ENCODE measurements at regions not wholly inside any gene's neighbourhood (a gene's known extent, or its start where the extent isn't known, plus 50 kb on each side); places are given as distances from the start of the nearest gene placed in this dataset.

DNA sequence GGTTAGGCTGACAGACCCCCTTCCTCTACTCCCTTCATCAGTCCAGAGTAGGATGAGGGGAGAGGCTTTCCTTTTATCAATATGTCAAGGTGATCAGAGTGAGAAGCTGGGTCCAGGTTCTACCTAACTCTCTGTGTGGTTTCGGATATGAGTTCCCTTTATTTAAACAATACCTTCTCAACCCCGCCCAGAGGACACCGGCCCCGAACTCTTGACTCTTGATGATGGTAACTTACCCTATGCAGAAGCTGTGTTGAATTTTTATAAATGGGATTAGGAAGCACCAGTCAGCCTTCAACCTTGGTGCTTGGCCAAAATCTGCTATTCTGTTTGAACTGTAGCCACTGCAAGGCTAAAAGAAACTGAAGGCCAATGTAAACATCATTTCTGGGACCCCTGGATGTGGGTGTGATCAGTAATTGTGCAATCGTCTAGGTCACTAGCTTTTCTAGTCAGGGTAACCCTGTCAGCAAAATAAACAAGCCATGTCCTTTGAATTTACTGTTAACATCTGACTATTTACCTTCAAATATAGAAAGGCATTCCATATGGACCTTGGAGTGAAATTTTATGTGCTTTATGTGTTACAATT lies 398.3 kb downstream of the SEC16B start:
- no peak for DNase-seq (ENCODE audit: low spot score)

GRCh38 chr1:177571076-177571475 lies 398.8 kb downstream of the SEC16B start:
- peak; percentile 6 for DNase-seq (ENCODE audit: low spot score)

DNA sequence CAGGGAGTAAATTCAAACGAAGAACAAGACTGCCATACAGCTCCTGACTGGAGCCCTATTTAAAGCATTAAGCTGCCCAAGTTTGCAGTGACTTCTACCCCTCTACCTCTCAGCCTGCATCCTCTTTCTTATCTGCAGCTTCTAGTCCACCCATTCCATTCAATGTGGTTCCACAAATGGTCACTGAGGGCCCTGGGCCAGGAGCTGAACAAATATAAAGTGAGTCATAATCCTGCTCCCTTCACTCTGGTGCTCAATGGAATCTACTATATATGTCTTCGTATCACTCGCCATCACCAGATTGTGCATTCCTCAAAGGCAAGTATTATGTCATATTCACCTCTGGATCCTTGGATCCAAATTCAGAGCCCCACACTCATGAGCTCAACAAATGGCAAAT lies 398.7 kb downstream of the BRINP2 start:
- DNase-seq (ENCODE audit: low spot score) = no peak

DNA sequence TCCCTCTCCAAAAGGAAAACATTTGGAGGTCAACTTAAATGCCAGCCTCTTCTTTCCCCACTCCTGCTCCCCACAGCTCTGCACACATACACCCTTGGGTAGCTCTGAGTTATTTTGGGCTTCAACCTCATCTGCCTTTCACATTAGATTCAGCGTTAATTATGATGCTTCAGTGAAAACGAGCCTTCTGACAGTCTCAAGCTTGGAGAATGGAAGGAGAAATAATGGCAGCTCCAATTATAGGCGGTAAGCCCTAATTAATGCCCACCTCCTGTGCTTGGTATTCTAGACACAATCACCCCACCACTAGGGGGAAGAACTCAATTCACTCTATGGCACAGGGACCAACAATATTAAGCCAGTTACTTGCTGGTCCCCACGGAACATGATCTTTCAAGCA lies 397.9 kb downstream of the BRINP2 start:
- peak; percentile 12 for DNase-seq (ENCODE audit: low spot score)

GRCh38 chr1:177567393-177567792 lies 396.6 kb downstream of the BRINP2 start:
- DNase-seq (ENCODE audit: low spot score) = peak; percentile 15

DNA sequence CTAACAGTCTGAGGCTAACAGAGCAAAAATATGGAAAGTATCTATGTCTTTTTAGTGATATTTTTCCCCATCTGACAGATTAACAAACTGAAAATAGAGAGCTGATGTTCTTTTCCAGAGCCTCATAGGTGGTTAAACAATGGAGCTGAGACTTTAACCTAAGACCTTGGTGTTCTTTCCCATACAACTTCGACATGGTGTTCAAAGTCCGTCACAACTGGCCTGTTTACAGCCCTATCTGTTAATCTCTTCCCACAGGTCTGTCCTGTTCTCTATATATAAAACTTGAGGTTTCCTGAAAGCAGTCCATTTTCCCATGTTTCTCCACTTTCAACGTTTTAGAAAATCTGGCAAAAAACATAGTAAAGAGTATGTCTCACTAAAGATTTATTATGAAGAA lies 395.7 kb downstream of the BRINP2 start:
- DNase-seq (ENCODE audit: low spot score) = no peak

DNA sequence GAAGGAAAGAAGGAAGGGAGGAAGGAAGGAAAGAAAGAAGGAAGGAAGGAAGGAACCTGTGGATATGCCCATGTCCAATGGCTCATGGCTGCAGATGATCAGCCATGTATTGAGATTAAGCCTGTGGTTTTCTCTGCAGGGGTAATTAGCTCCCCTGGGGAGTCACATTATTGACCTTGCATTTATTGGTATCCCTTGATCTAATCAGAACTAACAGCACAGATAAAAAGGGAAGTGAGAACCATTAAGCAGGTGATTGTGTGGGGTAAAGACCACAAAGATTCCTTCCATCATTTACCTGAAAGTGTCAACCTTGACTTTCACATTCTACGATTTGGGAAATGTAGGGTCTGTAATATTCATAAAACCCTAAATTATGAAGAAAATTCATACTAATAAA lies 390.7 kb downstream of the BRINP2 start:
- no peak for DNase-seq (ENCODE audit: low spot score)

DNA sequence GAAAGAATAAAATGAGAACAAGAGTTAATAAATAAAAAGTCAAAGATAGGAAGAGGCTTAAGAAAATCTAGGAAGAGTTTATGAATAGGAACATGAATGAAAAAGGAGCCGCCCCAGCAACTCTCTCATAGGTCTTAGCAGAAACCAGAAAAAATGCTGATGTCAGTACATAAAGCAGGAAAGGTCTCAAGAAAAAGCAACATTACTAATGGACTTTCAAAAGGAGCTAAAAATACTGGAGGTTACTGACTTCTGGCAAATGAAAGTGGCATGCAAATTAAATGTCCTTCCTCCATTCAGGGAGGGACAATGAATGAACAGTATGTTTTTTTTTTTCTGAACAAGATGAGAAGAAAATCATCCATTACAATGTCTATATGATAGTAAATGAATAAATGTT lies 387.6 kb downstream of the BRINP2 start:
- DNase-seq (ENCODE audit: low spot score) = no peak

DNA sequence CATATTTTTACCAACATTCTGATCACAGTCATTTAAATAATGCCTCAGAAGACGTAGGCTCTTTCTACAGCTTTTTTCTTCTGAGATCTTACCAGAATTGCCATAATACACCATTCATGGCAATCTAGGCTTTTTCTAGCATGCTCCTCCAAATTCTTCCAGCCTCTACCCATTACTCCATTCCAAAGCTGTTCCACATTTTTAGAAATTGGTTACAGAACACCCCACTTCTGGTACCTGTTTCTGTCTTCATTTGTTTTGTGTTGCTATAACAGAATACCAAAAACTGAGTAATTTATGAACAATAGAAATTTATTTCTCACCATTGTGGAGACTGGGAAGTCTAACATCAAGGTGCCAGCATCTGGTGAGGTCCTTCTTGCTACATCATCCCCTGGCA lies 385.4 kb downstream of the BRINP2 start:
- no peak for DNase-seq (ENCODE audit: low spot score)

- no peak for DNase-seq (ENCODE audit: low spot score)
Measured at GRCh38 chr1:177547200-177547599, 376.4 kb downstream of the BRINP2 start.

DNA sequence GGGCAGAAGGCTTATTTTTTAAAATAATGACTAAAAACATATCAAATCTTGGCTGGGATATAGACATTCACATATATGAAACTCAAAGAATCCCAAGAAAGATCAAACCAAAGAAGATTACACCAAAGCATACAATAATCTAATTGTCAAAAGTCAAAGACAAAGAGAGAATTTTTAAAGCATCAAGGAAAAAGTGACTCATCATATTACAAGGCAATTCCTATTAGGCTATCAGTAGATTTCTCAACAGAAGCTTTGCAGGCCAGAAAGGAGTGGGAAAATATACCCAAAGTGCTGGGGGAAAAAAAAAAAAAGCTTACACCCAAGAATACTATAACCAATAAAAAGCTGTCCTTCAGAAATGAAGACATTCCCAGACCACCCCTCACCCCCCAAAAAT lies 375.6 kb downstream of the BRINP2 start:
- DNase-seq (ENCODE audit: low spot score) = no peak

DNA sequence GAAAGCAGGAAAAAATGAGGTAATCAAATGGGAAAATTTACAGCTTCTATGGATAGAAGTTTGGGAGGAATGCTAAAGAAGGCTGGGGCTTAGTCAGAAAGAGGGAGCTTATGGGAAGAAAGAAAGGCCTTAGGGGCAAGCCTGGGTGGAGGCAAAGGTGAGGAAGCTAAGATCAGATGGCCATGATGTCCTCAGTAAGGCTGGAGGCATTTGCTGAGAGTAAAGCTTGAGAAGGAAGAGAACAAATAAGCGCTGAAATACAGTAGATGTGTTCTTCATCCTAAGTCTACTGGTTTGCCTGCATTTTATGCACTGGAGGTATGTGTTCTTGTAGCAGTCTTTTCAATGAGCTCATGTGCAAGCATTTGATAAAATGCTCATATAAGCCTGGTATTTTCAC lies 355.4 kb downstream of the BRINP2 start:
- no peak for DNase-seq (ENCODE audit: low spot score)

- no peak for DNase-seq (ENCODE audit: low spot score)
Measured at GRCh38 chr1:177525176-177525575, 354.4 kb downstream of the BRINP2 start.

DNA sequence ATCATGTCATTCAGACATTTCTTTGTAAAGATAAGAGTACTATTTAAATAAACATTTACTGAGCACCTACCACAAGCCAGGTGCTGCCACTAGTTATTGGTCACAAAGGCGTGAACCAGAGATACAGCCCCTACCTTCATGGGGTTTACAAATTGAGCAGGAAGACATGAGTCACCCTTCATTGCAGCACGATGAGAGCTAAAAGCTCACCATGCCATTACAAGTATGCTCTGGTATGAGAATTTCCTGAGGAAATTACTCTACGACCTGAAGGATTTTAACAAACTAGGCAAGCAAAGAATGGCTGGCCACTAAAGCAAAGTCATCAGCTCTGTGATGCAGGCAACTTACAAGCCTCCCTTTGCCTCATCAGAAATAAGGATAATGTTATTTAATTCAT lies 346.8 kb downstream of the BRINP2 start:
- no peak for DNase-seq (ENCODE audit: low spot score)

DNA sequence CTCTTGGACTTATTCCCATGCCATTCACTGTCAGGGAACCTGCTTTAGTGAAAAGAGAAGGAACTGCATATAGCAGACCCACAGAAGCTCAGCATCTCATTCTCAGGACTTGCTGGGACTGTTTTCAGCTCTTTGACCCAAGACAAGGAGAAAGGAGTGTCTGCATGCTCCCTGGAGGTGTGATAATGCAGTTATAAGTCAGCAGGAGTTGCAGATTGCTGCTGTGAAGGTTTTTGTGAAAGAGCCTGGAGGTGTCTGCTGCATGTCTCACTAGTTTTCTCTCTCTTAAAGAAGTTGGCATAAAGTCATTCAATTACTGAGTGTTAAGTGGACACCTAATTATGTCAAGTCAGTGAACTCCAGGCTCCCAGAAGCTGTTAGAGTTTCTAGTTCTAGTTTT lies 343.4 kb downstream of the BRINP2 start:
- no peak for DNase-seq (ENCODE audit: low spot score)

DNA sequence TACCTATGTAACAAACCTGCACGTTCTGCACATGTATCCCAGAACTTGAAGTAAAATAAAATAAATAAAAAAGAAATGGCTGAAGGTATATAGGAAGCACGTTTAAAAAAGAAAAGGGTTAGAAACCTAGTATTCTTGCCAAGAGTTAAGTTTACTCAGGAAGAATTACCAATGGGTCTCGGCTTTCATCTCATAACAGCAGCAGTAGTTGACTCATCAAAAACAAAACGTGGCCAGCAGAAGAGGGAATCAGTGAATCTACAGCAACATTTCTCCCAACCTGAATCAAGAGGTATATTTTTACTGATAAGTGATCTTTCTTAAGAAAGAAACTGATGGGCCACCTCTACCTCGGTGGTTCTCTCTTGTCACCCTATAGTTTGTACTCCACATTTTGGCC lies 340.3 kb downstream of the BRINP2 start:
- DNase-seq (ENCODE audit: low spot score) = no peak

- no peak for DNase-seq (ENCODE audit: low spot score)
Measured at GRCh38 chr1:177505905-177506590, 335.3 kb downstream of the BRINP2 start.

DNA sequence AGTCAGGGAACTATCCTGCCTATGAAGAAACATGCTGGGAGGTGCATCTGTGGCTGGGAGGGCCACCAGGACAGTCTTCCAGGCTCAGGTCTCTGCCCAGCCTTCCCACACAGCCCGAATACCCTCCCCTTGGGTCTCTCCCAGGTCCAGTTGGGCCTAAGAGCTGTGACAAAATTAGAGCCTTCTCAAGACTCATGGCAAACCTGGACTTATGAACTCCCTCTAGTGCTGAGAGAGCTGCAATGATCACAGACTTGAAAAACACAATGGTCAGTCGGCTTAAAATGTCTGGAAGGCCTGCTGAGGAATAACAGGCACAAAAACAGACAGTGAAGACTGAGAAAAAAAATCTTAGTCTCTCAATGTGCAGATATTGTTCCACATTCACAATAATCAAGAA lies 325.1 kb downstream of the BRINP2 start:
- no peak for DNase-seq (ENCODE audit: low spot score)

DNA sequence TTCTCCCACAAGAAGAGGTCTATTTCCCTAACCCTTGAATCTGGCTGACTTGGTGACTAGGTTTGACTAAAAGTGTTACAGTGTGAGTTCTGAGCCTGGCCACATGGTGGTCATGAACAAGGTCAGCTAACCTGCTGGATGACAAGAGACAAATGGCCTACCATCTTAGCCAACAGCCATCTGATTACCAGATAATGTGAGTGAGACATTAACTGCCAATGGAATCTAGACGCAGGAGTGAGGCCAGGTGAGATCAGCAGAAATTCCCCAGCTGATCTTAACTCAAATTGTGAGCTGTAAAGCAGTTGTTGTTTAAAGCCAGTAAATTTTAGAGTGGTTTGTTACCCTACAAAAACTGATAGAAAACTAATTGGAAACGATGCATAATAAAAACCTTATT lies 320.0 kb downstream of the BRINP2 start:
- DNase-seq (ENCODE audit: low spot score) = no peak

DNA sequence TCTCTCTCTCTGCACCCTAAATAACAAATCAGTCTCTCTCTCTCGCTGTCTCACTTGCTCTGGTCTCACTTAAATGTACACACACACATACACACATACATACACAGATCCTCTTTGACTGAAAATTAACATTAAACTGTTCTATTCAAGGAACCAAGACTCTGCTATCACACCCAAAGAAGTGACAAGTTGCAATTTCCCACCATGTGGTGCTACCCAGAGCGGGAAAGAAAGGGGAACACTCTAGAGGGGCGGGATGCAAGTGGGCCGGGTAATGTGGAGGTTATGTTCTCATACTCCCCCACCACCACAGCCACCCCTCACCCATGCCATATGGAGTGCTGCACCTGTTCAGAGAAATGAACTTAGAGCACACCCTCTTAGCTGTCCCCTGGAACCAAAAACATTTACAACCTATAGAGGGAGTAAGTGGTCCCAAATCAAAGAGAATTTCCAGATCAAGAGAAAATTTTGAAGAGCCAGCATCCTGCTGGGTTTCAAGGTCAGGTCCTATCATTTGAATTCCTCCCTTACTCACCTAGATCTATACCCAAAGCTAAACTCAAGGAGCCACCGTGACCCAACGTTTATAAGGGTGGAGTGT lies 319.4 kb downstream of the BRINP2 start:
- DNase-seq (ENCODE audit: low spot score) = no peak

- no peak for DNase-seq (ENCODE audit: low spot score)
Measured at GRCh38 chr1:177488722-177489121, 318.0 kb downstream of the BRINP2 start.

DNA sequence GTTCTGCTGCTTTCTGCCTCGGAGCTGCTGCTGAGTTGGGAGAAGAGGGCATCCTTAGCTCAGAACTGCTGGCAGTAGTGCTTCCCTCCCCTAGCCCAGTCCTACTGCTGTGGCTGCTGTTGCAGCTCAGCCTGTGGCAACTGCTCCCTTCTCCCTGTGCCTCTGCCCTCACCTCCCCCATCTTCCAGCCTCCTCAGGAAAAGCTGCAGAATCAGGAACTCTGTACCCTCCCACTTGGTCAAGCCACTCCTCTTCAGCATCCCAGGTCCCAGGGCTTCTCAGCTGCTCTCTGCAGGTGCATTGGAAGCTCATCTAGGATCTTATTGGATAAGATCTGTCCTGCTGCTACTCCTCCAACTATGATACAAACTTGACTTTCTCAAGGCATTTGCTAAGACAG lies 316.7 kb downstream of the BRINP2 start:
- DNase-seq (ENCODE audit: low spot score) = peak; percentile 40

- DNase-seq (ENCODE audit: low spot score) = no peak
Measured at GRCh38 chr1:177480741-177481305, 310.1 kb downstream of the BRINP2 start.

DNA sequence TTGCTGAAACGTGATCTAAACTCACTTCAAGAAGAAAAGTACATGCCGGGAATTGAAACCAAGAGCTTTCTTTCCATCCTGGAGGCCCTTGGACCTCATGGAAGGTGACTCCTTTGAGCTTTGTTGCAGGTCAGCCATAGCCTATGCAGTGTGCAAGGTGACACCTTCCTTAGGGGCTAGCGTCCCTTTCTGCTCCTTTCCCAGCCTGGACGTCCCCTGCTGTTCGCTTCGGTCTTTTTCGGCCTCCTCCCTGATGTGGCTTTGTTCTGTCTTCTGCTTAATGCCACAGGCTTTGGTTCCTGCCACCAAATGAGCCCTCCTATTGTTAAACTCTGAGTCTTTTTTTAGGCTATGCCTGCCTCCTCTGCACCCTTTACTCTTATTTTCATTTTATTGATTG lies 308.8 kb downstream of the BRINP2 start:
- DNase-seq (ENCODE audit: low spot score) = no peak

All from iPS-NIHi11 (cell line).